ENCODE measurements at regions not wholly inside any gene's neighbourhood (a gene's known extent, or its start where the extent isn't known, plus 50 kb on each side); places are given as distances from the start of the nearest gene placed in this dataset.

- H3K9ac ChIP-seq (ENCODE audit: low read depth in 1 of 3, low read length in 3 of 3): no peak overlapping the region
- H3K4me1 ChIP-seq (ENCODE audit: control insufficient read depth in 3 of 3, insufficient read depth in 3 of 3, low read length in 3 of 3): peaks cover 0 to 3% (median 0%) of the 10 kb centered on the region in 3 donors
- H3K4me3 ChIP-seq (ENCODE audit: low read length in 3 of 3): no peak overlapping the region
- H3K36me3 ChIP-seq (ENCODE audit: control insufficient read depth in 3 of 3, insufficient read depth in 3 of 3, low read length in 3 of 3): no peaks in the 10 kb centered on the region
- peaks cover 0 to 3% (median 0%) of the 10 kb centered on the region in 3 donors for H3K9me3 ChIP-seq (ENCODE audit: control insufficient read depth in 3 of 3, low read length in 3 of 3)
- peaks cover 0 to 9% (median 7%) of the 10 kb centered on the region in 3 donors for H3K27me3 ChIP-seq (ENCODE audit: control insufficient read depth in 3 of 3, insufficient read depth in 3 of 3, low read length in 3 of 3)
- no peak overlapping the region for H3K27ac ChIP-seq (ENCODE audit: low read depth, low read length)
These were observed 290.5 kb downstream of the AJAP1 start for GRCh38 chr1:4944911-4945310.

- H3K4me1 ChIP-seq (ENCODE audit: control insufficient read depth in 3 of 3, insufficient read depth in 3 of 3, low read length in 3 of 3): peaks cover 0 to 3% (median 0%) of the 10 kb centered on the region in 3 donors
- H3K9ac ChIP-seq (ENCODE audit: low read depth in 1 of 3, low read length in 3 of 3): no peak overlapping the region
- peaks cover 0 to 3% (median 0%) of the 10 kb centered on the region in 3 donors for H3K9me3 ChIP-seq (ENCODE audit: control insufficient read depth in 3 of 3, low read length in 3 of 3)
- H3K27ac ChIP-seq (ENCODE audit: low read depth, low read length): no peak overlapping the region
- no peaks in the 10 kb centered on the region for H3K36me3 ChIP-seq (ENCODE audit: control insufficient read depth in 3 of 3, insufficient read depth in 3 of 3, low read length in 3 of 3)
- H3K27me3 ChIP-seq (ENCODE audit: control insufficient read depth in 3 of 3, insufficient read depth in 3 of 3, low read length in 3 of 3): peaks cover 0 to 9% (median 7%) of the 10 kb centered on the region in 3 donors
- H3K4me3 ChIP-seq (ENCODE audit: low read length in 3 of 3): no peak overlapping the region
These were observed 289.7 kb downstream of the AJAP1 start for GRCh38 chr1:4944072-4944471.

DNA sequence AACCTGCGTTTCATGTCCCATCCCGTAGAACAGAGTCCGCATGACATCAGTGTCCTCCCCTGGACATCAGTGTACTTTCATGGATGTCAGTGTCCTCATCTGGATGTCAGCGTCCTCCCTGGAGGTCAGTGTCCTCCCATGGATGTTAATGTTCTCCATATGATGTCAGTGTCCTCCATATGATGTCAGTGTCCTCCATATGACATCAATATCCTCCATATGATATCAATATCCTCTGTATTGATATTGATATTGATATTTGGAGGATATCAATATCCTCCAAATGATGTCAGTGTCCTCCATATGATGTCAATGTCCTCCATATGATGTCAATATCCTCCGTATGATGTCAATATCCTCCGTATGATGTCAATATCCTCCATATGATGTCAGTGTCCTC lies 284.9 kb downstream of the AJAP1 start:
- Histone ChIP-seq H3K4me1 (ENCODE audit: control insufficient read depth in 3 of 3, insufficient read depth in 3 of 3, low read length in 3 of 3) (peaks cover 0 to 3% (median 0%) of the 10 kb centered on the region in 3 donors), H3K27me3 (ENCODE audit: control insufficient read depth in 3 of 3, insufficient read depth in 3 of 3, low read length in 3 of 3) (no peaks in the 10 kb centered on the region), H3K9ac (ENCODE audit: low read depth in 1 of 3, low read length in 3 of 3) (no peak overlapping the region), H3K4me3 (ENCODE audit: low read length in 3 of 3) (no peak overlapping the region), H3K27ac (ENCODE audit: low read depth, low read length) (no peak overlapping the region), H3K36me3 (ENCODE audit: control insufficient read depth in 3 of 3, insufficient read depth in 3 of 3, low read length in 3 of 3) (no peaks in the 10 kb centered on the region), H3K9me3 (ENCODE audit: control insufficient read depth in 3 of 3, low read length in 3 of 3) (peaks cover 0 to 3% (median 2%) of the 10 kb centered on the region in 3 donors)

DNA sequence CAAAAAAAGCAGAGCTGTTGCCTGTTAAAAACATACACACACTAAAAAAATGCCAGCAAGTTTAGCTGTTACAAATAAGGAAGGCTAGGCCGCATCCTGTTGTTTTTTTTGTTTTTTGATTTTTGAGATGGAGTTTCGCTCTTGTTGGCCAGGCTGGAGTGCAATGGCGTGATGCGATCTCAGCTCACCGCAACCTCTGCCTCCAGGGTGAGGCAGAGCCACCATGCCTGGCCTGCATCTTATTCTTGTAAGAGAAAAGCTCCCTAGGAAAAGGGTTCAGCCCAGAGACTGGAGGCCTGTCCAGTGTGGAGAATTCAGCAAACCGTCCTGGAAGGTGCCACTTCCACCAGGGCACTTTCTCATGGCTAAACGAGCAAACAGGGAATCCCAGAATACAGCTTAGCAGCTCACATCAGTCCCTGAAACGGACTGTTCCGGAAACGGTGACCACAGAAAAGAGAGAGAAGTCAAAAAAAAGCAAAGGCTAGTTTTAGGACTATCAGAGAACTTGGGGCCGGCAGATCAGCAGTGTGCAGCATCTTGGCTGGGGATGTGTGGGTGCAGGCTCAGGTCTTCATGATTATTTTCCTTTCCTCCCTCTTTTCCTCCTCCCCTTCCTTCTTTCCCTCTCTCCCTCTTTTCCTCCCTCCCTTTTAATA lies 283.6 kb downstream of the AJAP1 start:
- no peak overlapping the region for H3K27ac ChIP-seq (ENCODE audit: low read depth, low read length)
- no peaks in the 10 kb centered on the region for H3K36me3 ChIP-seq (ENCODE audit: control insufficient read depth in 3 of 3, insufficient read depth in 3 of 3, low read length in 3 of 3)
- H3K9ac ChIP-seq (ENCODE audit: low read depth in 1 of 3, low read length in 3 of 3): no peak overlapping the region
- H3K4me3 ChIP-seq (ENCODE audit: low read length in 3 of 3): no peak overlapping the region
- H3K4me1 ChIP-seq (ENCODE audit: control insufficient read depth in 3 of 3, insufficient read depth in 3 of 3, low read length in 3 of 3): peaks cover 0 to 3% (median 0%) of the 10 kb centered on the region in 3 donors
- H3K9me3 ChIP-seq (ENCODE audit: control insufficient read depth in 3 of 3, low read length in 3 of 3): peaks cover 0 to 3% (median 2%) of the 10 kb centered on the region in 3 donors
- H3K27me3 ChIP-seq (ENCODE audit: control insufficient read depth in 3 of 3, insufficient read depth in 3 of 3, low read length in 3 of 3): no peaks in the 10 kb centered on the region

DNA sequence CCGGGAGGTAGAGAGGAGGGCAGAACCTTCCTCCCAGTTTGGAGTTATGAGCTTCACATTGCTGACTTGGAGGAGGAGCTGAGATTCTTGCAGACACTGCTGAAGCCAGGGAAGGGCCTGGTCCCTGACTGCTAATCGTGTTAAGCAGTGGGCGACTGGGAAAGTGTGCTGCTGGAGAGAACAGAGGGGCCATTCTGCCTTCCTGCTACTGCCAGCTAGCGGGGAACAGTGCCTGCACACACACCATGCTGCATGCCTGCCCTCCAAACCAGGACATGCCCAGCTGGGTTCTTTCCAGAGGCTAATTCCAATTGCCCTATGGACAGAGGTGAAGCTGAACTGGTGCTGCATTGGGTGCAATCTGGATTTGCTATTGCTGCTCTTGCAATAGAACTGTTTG lies 281.4 kb downstream of the AJAP1 start:
- peaks cover 0 to 2% (median 0%) of the 10 kb centered on the region in 3 donors for H3K27me3 ChIP-seq (ENCODE audit: control insufficient read depth in 3 of 3, insufficient read depth in 3 of 3, low read length in 3 of 3)
- H3K4me1 ChIP-seq (ENCODE audit: control insufficient read depth in 3 of 3, insufficient read depth in 3 of 3, low read length in 3 of 3): peaks cover 0 to under 1% (median 0%) of the 10 kb centered on the region in 3 donors
- H3K9ac ChIP-seq (ENCODE audit: low read depth in 1 of 3, low read length in 3 of 3): no peak overlapping the region
- H3K27ac ChIP-seq (ENCODE audit: low read depth, low read length): no peak overlapping the region
- no peaks in the 10 kb centered on the region for H3K36me3 ChIP-seq (ENCODE audit: control insufficient read depth in 3 of 3, insufficient read depth in 3 of 3, low read length in 3 of 3)
- H3K9me3 ChIP-seq (ENCODE audit: control insufficient read depth in 3 of 3, low read length in 3 of 3): peaks cover 0 to 3% (median 2%) of the 10 kb centered on the region in 3 donors
- H3K4me3 ChIP-seq (ENCODE audit: low read length in 3 of 3): no peak overlapping the region

- Histone ChIP-seq H3K27me3 (ENCODE audit: control insufficient read depth in 3 of 3, insufficient read depth in 3 of 3, low read length in 3 of 3) (peaks cover 2 to 9% (median 4%) of the 10 kb centered on the region in 3 donors), H3K4me1 (ENCODE audit: control insufficient read depth in 3 of 3, insufficient read depth in 3 of 3, low read length in 3 of 3) (peaks cover 0 to 3% (median 0%) of the 10 kb centered on the region in 3 donors), H3K36me3 (ENCODE audit: control insufficient read depth in 3 of 3, insufficient read depth in 3 of 3, low read length in 3 of 3) (no peaks in the 10 kb centered on the region), H3K4me3 (ENCODE audit: low read length in 3 of 3) (no peak overlapping the region), H3K9me3 (ENCODE audit: control insufficient read depth in 3 of 3, low read length in 3 of 3) (peaks cover 0 to 2% (median 0%) of the 10 kb centered on the region in 3 donors), H3K27ac (ENCODE audit: low read depth, low read length) (no peak overlapping the region), H3K9ac (ENCODE audit: low read depth in 1 of 3, low read length in 3 of 3) (no peak overlapping the region)
These were observed 278.8 kb downstream of the AJAP1 start for GRCh38 chr1:4933232-4933631.

GRCh38 chr1:4932311-4933030 lies 278.1 kb downstream of the AJAP1 start:
- H3K36me3 ChIP-seq (ENCODE audit: control insufficient read depth in 3 of 3, insufficient read depth in 3 of 3, low read length in 3 of 3): no peaks in the 10 kb centered on the region
- no peak overlapping the region for H3K9ac ChIP-seq (ENCODE audit: low read depth in 1 of 3, low read length in 3 of 3)
- H3K9me3 ChIP-seq (ENCODE audit: control insufficient read depth in 3 of 3, low read length in 3 of 3): peaks cover 0 to 2% (median 0%) of the 10 kb centered on the region in 3 donors
- H3K4me1 ChIP-seq (ENCODE audit: control insufficient read depth in 3 of 3, insufficient read depth in 3 of 3, low read length in 3 of 3): peaks cover 0 to 3% (median 0%) of the 10 kb centered on the region in 3 donors
- H3K27me3 ChIP-seq (ENCODE audit: control insufficient read depth in 3 of 3, insufficient read depth in 3 of 3, low read length in 3 of 3): peaks cover 2 to 12% (median 6%) of the 10 kb centered on the region in 3 donors
- no peak overlapping the region for H3K4me3 ChIP-seq (ENCODE audit: low read length in 3 of 3)
- no peak overlapping the region for H3K27ac ChIP-seq (ENCODE audit: low read depth, low read length)

GRCh38 chr1:4931486-4931885 lies 277.1 kb downstream of the AJAP1 start:
- Histone ChIP-seq H3K36me3 (ENCODE audit: control insufficient read depth in 3 of 3, insufficient read depth in 3 of 3, low read length in 3 of 3) (no peaks in the 10 kb centered on the region), H3K9ac (ENCODE audit: low read depth in 1 of 3, low read length in 3 of 3) (no peak overlapping the region), H3K4me3 (ENCODE audit: low read length in 3 of 3) (no peak overlapping the region), H3K9me3 (ENCODE audit: control insufficient read depth in 3 of 3, low read length in 3 of 3) (peaks cover 0 to 2% (median 0%) of the 10 kb centered on the region in 3 donors), H3K4me1 (ENCODE audit: control insufficient read depth in 3 of 3, insufficient read depth in 3 of 3, low read length in 3 of 3) (peaks cover 0 to 3% (median 0%) of the 10 kb centered on the region in 3 donors), H3K27me3 (ENCODE audit: control insufficient read depth in 3 of 3, insufficient read depth in 3 of 3, low read length in 3 of 3) (peaks cover 2 to 12% (median 6%) of the 10 kb centered on the region in 3 donors), H3K27ac (ENCODE audit: low read depth, low read length) (no peak overlapping the region)

DNA sequence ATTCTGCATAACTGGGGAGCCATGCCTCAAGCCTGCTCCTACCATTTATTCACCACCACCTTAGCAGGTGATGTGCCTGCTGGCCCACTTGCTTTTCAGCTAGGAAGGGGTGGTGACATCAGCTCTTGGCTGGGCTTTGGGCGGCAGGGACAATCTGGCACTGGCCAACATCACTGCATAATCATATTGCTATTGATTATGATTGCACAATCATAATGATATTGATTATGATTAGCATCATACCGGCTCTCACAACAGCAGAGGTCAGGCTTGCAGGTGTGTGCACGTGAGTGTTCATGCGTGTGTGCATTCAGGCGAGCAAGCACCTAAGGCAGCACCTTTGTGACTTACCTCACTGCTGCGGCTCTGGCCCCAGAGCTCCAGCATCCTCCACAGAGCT lies 273.8 kb downstream of the AJAP1 start:
- Histone ChIP-seq H3K4me1 (ENCODE audit: control insufficient read depth in 3 of 3, insufficient read depth in 3 of 3, low read length in 3 of 3) (peaks cover 0 to 3% (median 0%) of the 10 kb centered on the region in 3 donors), H3K9ac (ENCODE audit: low read depth in 1 of 3, low read length in 3 of 3) (no peak overlapping the region), H3K36me3 (ENCODE audit: control insufficient read depth in 3 of 3, insufficient read depth in 3 of 3, low read length in 3 of 3) (no peaks in the 10 kb centered on the region), H3K27me3 (ENCODE audit: control insufficient read depth in 3 of 3, insufficient read depth in 3 of 3, low read length in 3 of 3) (peaks cover 2 to 12% (median 6%) of the 10 kb centered on the region in 3 donors), H3K9me3 (ENCODE audit: control insufficient read depth in 3 of 3, low read length in 3 of 3) (peaks cover 0 to 2% (median 0%) of the 10 kb centered on the region in 3 donors), H3K4me3 (ENCODE audit: low read length in 3 of 3) (no peak overlapping the region), H3K27ac (ENCODE audit: low read depth, low read length) (no peak overlapping the region)

DNA sequence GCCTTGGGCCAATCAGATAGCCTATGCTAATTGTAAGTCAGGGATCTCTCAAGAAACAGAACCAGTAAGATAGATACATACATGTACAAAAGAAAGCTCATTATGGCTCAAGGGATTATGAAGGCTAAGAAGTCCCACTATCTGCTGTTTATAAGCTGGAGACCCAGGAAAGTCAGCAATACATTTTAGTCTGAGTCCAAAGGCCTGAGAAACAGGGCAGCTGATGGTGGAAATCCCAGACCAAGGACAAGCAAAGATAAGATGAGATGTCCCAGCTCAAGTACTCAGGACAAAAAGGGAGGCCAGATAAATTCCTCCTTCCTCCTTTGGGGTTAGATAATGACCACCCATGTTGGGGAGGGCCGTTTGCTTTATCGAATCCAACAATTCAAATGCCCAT lies 269.9 kb downstream of the AJAP1 start:
- Histone ChIP-seq H3K27ac (ENCODE audit: low read depth, low read length) (no peak overlapping the region), H3K9ac (ENCODE audit: low read depth in 1 of 3, low read length in 3 of 3) (no peak overlapping the region), H3K27me3 (ENCODE audit: control insufficient read depth in 3 of 3, insufficient read depth in 3 of 3, low read length in 3 of 3) (peaks cover 0 to 6% (median 5%) of the 10 kb centered on the region in 3 donors), H3K36me3 (ENCODE audit: control insufficient read depth in 3 of 3, insufficient read depth in 3 of 3, low read length in 3 of 3) (no peaks in the 10 kb centered on the region), H3K4me1 (ENCODE audit: control insufficient read depth in 3 of 3, insufficient read depth in 3 of 3, low read length in 3 of 3) (no peaks in the 10 kb centered on the region), H3K4me3 (ENCODE audit: low read length in 3 of 3) (no peak overlapping the region), H3K9me3 (ENCODE audit: control insufficient read depth in 3 of 3, low read length in 3 of 3) (peaks cover 0 to 2% (median 0%) of the 10 kb centered on the region in 3 donors)
